Calu3 (cell line): ENCODE measurements at regions not wholly inside any gene's neighbourhood (a gene's known extent, or its start where the extent isn't known, plus 50 kb on each side); places are given as distances from the start of the nearest gene placed in this dataset.

Experiments
- BruUV-seq: library from RNA; stranded (reverse); fragments of 400-500 nt; replicated peaks from 2 replicates; lab custom pipeline; 2021; lab: Mats Ljungman, UMichigan
- CTCF ChIA-PET: fragments of 300-600 bp; sonication (Branson Sonifier 250); formaldehyde crosslinking; loops from one replicate; lab custom pipeline; 2022; ENCODE audit warnings: antibody characterized with exemption; lab: Charles Lee
- DNase-seq: peaks from one replicate; pipeline ENCODE4 v3.0.0; 2022
- H3K27ac Mint-ChIP-seq: one replicate; pipeline ENCODE4 v1.8.0; 2022; ENCODE audit warnings: mixed read lengths; ENCODE audit not compliant: unreplicated experiment
- H3K27me3 Mint-ChIP-seq: one replicate; pipeline ENCODE4 v1.8.0; 2022; ENCODE audit warnings: mixed read lengths; ENCODE audit not compliant: unreplicated experiment
- H3K36me3 Mint-ChIP-seq: one replicate; pipeline ENCODE4 v1.8.0; 2022; ENCODE audit warnings: mild to moderate bottlenecking, moderate library complexity, mixed read lengths; ENCODE audit not compliant: insufficient read depth, unreplicated experiment
- H3K4me1 Mint-ChIP-seq: one replicate; pipeline ENCODE4 v1.8.0; 2022; ENCODE audit warnings: mild to moderate bottlenecking, low read depth, mixed read lengths; ENCODE audit not compliant: unreplicated experiment
- H3K4me3 Mint-ChIP-seq: one replicate; pipeline ENCODE4 v1.8.0; 2022; ENCODE audit warnings: mild to moderate bottlenecking, low read depth, moderate library complexity, mixed read lengths; ENCODE audit not compliant: unreplicated experiment
- H3K9me3 Mint-ChIP-seq: one replicate; pipeline ENCODE4 v1.8.0; 2022; ENCODE audit warnings: low read depth, mixed read lengths; ENCODE audit not compliant: unreplicated experiment
- intact Hi-C: fragments of 100-400 bp; cut with micrococcal nuclease; formaldehyde crosslinking; loops from one replicate; pipeline ENCODE4 v1.10.0; 2022; ENCODE audit not compliant: unreplicated experiment
- TF ChIP-seq, protein P1 (sequence below): fragments of 200-600 bp; IDR thresholded peaks from one replicate; pipeline ENCODE4 v1.8.0; 2022; ENCODE audit warnings: antibody characterized with exemption; ENCODE audit not compliant: unreplicated experiment

DNA sequence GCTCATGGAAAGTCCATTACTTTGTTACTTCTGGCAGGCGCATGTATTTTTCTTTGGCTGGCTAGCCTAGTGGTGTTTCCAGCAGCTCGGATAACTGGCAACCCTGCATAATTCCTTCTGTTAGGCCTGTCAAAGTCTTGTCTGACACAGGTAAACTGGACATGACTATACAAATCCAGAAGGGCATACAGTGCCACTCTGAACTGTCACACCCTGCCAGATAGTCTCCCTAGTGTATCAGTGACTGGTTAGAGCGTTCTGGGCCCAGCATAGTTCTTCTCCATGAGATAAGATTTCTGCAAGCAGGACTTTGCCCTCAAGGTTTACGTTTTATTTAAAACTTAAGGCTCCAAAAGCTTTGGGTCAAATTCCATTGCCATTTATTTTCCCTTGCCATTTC, 177.7 kb upstream of the GORAB start:
- no peaks in the 10 kb centered on the region for H3K27me3 Mint-ChIP-seq
- no peak for DNase-seq
- TF ChIP-seq, protein P1, sequence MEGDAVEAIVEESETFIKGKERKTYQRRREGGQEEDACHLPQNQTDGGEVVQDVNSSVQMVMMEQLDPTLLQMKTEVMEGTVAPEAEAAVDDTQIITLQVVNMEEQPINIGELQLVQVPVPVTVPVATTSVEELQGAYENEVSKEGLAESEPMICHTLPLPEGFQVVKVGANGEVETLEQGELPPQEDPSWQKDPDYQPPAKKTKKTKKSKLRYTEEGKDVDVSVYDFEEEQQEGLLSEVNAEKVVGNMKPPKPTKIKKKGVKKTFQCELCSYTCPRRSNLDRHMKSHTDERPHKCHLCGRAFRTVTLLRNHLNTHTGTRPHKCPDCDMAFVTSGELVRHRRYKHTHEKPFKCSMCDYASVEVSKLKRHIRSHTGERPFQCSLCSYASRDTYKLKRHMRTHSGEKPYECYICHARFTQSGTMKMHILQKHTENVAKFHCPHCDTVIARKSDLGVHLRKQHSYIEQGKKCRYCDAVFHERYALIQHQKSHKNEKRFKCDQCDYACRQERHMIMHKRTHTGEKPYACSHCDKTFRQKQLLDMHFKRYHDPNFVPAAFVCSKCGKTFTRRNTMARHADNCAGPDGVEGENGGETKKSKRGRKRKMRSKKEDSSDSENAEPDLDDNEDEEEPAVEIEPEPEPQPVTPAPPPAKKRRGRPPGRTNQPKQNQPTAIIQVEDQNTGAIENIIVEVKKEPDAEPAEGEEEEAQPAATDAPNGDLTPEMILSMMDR, result no peak
- no peaks in the 10 kb centered on the region for H3K36me3 Mint-ChIP-seq
- intact Hi-C loops, result no loop called here
- no peak overlapping the region for H3K4me3 Mint-ChIP-seq
- H3K9me3 Mint-ChIP-seq, result peaks cover 7% of the 10 kb centered on the region
- BruUV-seq, result no TSS peak
- peaks cover 7% of the 10 kb centered on the region for H3K4me1 Mint-ChIP-seq
- CTCF ChIA-PET, result interaction anchor here (0.5 kb wide), 1 partner anchor 335 kb away, joined by 4 read pairs; no protein-coding TSS in a partner anchor
- no peak overlapping the region for H3K27ac Mint-ChIP-seq

DNA sequence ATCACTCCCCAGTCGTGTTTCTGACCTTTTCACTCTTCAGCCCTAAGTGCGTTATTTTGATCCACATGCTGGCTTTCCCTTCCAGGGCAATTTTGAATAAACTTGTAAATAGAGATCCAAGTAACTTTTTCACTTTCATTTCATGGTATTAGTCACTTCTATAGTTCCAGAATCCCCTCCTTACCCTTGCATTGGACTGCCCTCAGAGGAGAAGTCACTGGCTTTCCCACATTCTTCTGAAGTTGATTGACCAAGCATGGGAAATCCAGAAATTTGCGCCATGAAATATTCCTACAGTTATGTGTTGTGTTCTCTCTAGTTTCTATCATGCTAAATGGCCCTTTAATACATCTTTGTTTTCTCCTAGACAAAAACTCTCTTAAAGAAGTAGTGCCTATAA, 177.3 kb upstream of the GORAB start:
- intact Hi-C loops, result no loop called here

DNA sequence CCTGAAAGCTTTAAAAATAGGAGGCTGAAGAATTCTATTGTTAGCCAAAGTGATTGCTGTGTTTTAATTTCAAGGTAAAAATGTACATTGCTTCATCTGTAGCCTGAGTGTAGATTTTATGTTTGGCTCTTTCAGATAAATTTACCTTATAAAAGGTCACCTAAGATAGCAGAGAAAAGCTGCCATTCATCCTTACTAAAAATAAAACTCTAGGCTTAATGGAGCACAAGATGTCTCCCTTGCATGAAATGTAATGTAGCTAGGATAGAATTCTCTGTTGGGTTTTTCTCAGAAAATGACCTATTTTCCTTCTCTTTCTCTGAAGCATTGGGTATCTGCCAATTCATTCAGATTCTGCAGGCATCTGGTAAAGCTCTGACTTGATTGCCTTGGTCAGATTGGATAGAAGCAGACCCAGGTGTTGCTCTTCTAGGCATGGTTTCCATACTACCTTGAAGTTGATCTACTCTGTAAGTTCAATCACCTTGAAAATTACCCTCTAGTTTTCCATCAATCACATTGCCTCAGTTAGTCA, 176.6 kb upstream of the GORAB start:
- TF ChIP-seq, protein P1, result no peak
- no TSS peak for BruUV-seq
- DNase-seq, result no peak
- Mint-ChIP-seq H3K4me3 (no peak overlapping the region), H3K9me3 (peaks cover 14% of the 10 kb centered on the region), H3K36me3 (no peaks in the 10 kb centered on the region), H3K27ac (no peak overlapping the region), H3K27me3 (no peaks in the 10 kb centered on the region), H3K4me1 (peaks cover 5% of the 10 kb centered on the region)
- intact Hi-C loops, result no loop called here
- CTCF ChIA-PET, result interaction anchor here (0.8 kb wide), 1 partner anchor 29 kb away, joined by 6 read pairs; no protein-coding TSS in a partner anchor

More for the DNA sequence above, 177.3 kb upstream of the GORAB start:
- H3K9me3 Mint-ChIP-seq, result peaks cover 10% of the 10 kb centered on the region
- no peak overlapping the region for H3K27ac Mint-ChIP-seq
- no peaks in the 10 kb centered on the region for H3K27me3 Mint-ChIP-seq
- CTCF ChIA-PET, result interaction anchor here (0.5 kb wide), 1 partner anchor 335 kb away, joined by 4 read pairs; no protein-coding TSS in a partner anchor
- H3K36me3 Mint-ChIP-seq, result no peaks in the 10 kb centered on the region
- TF ChIP-seq, protein P1, result no peak
- BruUV-seq, result no TSS peak
- no peak overlapping the region for H3K4me3 Mint-ChIP-seq
- H3K4me1 Mint-ChIP-seq, result peaks cover 7% of the 10 kb centered on the region
- no peak for DNase-seq

DNA sequence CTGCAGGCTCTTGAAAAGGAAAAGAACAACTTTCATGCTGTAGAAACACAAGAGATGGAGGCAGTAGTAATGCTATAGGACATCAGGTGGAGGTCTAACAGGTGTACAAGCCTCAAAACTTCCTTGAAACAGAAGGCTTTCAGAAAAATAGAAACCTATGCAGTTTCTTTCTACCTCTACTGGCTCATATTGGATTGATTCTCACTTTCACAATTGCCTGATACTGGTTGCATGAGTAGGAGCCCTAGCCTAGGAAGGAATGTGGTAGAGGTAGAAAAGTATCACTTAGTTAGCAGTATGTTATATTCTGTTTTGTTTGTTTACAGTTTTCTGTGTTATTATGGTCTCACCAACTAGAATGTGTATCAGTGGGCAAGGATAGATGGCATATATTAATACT, 175.4 kb upstream of the GORAB start:
- no peak overlapping the region for H3K27ac Mint-ChIP-seq
- no peaks in the 10 kb centered on the region for H3K36me3 Mint-ChIP-seq
- CTCF ChIA-PET, result no interaction called here
- no TSS peak for BruUV-seq
- intact Hi-C loops, result no loop called here
- DNase-seq, result no peak
- no peaks in the 10 kb centered on the region for H3K27me3 Mint-ChIP-seq
- H3K9me3 Mint-ChIP-seq, result peaks cover 14% of the 10 kb centered on the region
- TF ChIP-seq, protein P1, result no peak
- H3K4me3 Mint-ChIP-seq, result no peak overlapping the region
- H3K4me1 Mint-ChIP-seq, result no peaks in the 10 kb centered on the region
